NCI-H2196 treated with DMSO at 0.1 percent for 48 hours (cell line): ENCODE measurements at regions not wholly inside any gene's neighbourhood (a gene's known extent, or its start where the extent isn't known, plus 50 kb on each side); places are given as distances from the start of the nearest gene placed in this dataset.
A peak's percentile ranks its signal among the peaks of the same experiment; 100 is the strongest.

Source experiments
- DNase-seq: peaks from one replicate; lab custom pipeline; 2025; ENCODE audit not compliant: unreplicated experiment; lab: John Stamatoyannopoulos, UW

GRCh38 chr2:212711856-212712255 is 173.3 kb upstream of the ERBB4 start:
- DNase-seq = no peak

GRCh38 chr2:212709280-212709679 is 170.7 kb upstream of the ERBB4 start:
- no peak for DNase-seq

GRCh38 chr2:212708355-212708754 is 169.8 kb upstream of the ERBB4 start:
- no peak for DNase-seq

GRCh38 chr2:212695426-212695825 is 156.8 kb upstream of the ERBB4 start:
- no peak for DNase-seq

GRCh38 chr2:212694398-212694797 is 155.8 kb upstream of the ERBB4 start:
- no peak for DNase-seq

GRCh38 chr2:212692466-212692865 is 153.9 kb upstream of the ERBB4 start:
- DNase-seq = no peak

- DNase-seq = peak; percentile 3
These were observed 147.8 kb upstream of the ERBB4 start for GRCh38 chr2:212686285-212686895.

GRCh38 chr2:212683346-212684097 is 144.9 kb upstream of the ERBB4 start:
- DNase-seq = no peak

GRCh38 chr2:212682937-212683336 is 144.3 kb upstream of the ERBB4 start:
- no peak for DNase-seq

- no peak for DNase-seq
These were observed 138.9 kb upstream of the ERBB4 start for GRCh38 chr2:212677466-212677865.

- no peak for DNase-seq
These were observed 133.6 kb upstream of the ERBB4 start for GRCh38 chr2:212672186-212672585.

GRCh38 chr2:212669761-212670160 is 131.2 kb upstream of the ERBB4 start:
- DNase-seq = no peak

- no peak for DNase-seq
These were observed 129.2 kb upstream of the ERBB4 start for GRCh38 chr2:212667751-212668316.

- DNase-seq = no peak
These were observed 127.3 kb upstream of the ERBB4 start for GRCh38 chr2:212665948-212666347.

GRCh38 chr2:212659441-212659840 is 120.8 kb upstream of the ERBB4 start:
- no peak for DNase-seq

GRCh38 chr2:212649646-212650045 is 111.0 kb upstream of the ERBB4 start:
- no peak for DNase-seq

- DNase-seq = no peak
These were observed 108.2 kb upstream of the ERBB4 start for GRCh38 chr2:212646698-212647366.

- DNase-seq = no peak
These were observed 105.7 kb upstream of the ERBB4 start for GRCh38 chr2:212644195-212644837.

GRCh38 chr2:212640428-212640827 is 101.8 kb upstream of the ERBB4 start:
- no peak for DNase-seq

GRCh38 chr2:212638694-212639093 is 100.1 kb upstream of the ERBB4 start:
- no peak for DNase-seq

- no peak for DNase-seq
These were observed 90.0 kb upstream of the ERBB4 start for GRCh38 chr2:212628586-212628985.
